ENCODE measurements at regions not wholly inside any gene's neighbourhood (a gene's known extent, or its start where the extent isn't known, plus 50 kb on each side); places are given as distances from the start of the nearest gene placed in this dataset.
"Not testable (repeated sequence)": the region's sequence is repeated elsewhere in the genome, so short reads cannot be mapped to it uniquely, and the experiment has no call there.

- POLR2A ChIA-PET (ENCODE audit: partially characterized antibody); H3K9me3 ChIP-seq (ENCODE audit: control insufficient read depth in 1 of 2, low read length in 2 of 2); H3K36me3 ChIP-seq (ENCODE audit: insufficient read depth, low read length); CTCF ChIA-PET (ENCODE audit: partially characterized antibody); H3K4me1 ChIP-seq (ENCODE audit: insufficient read depth, low read length); H3K27me3 ChIP-seq (ENCODE audit: insufficient read depth, low read length); H3K4me3 ChIP-seq (ENCODE audit: low read length in 2 of 2); intact Hi-C loops (cut with micrococcal nuclease); H3K4me3 Mint-ChIP-seq; H3K4me1 Mint-ChIP-seq; DNase-seq; H3K27ac Mint-ChIP-seq; H3K36me3 Mint-ChIP-seq; H3K27ac ChIP-seq (ENCODE audit: low read depth, low read length): not testable (repeated sequence)
- H3K27me3 Mint-ChIP-seq, result peaks cover 8 to 32% of the 10 kb centered on the region in 2 donors
- peaks cover 0 to 13% (median 8%) of the 10 kb centered on the region in 8 donors for H3K9me3 Mint-ChIP-seq
These were observed 280.4 kb downstream of the TTC8 start for GRCh38 chr14:89104861-89105260.
